AG04449 (cell line): ENCODE measurements at regions not wholly inside any gene's neighbourhood (a gene's known extent, or its start where the extent isn't known, plus 50 kb on each side); places are given as distances from the start of the nearest gene placed in this dataset.

ENCODE experiments used
- CTCF ChIA-PET: fragments of 350-600 bp; formaldehyde crosslinking; extraction: SDS; loops from one replicate; lab custom pipeline; 2021; ENCODE audit warnings: antibody characterized with exemption; lab: Yijun Ruan, JAX
- POLR2A ChIA-PET: fragments of 400-600, 350-600 bp; formaldehyde crosslinking; extraction: SDS; loops from one replicate; lab custom pipeline; 2020; ENCODE audit warnings: antibody characterized with exemption, inconsistent platforms; lab: Yijun Ruan, JAX
- DNase-seq: peaks from one replicate; pipeline ENCODE4 v3.0.0-alpha.2; 2010; ENCODE audit warnings: low read depth, low spot score
- H3K4me3 ChIP-seq: 2 replicates; pipeline ENCODE4 v1.5.1; 2011; ENCODE audit warnings: low read depth, mild to moderate bottlenecking, control low read depth, low read length
- CTCF ChIP-seq: IDR thresholded peaks from one replicate; pipeline ENCODE4 v1.5.1; 2011; ENCODE audit warnings: mild to moderate bottlenecking, moderate library complexity, low read length, control low read depth, inconsistent platforms; ENCODE audit not compliant: insufficient read depth; ENCODE audit errors: missing control alignments

GRCh38 chr4:83875437-83875836, 339.5 kb downstream of the GPAT3 start:
- ChIA-PET POLR2A (no interaction called here), CTCF (no interaction called here)
- no peak for TF ChIP-seq CTCF
- H3K4me3 ChIP-seq = no peak overlapping the region
- no peak for DNase-seq

GRCh38 chr4:83873996-83874395, 338.1 kb downstream of the GPAT3 start:
- ChIA-PET CTCF (no interaction called here), POLR2A (no interaction called here)
- H3K4me3 ChIP-seq = no peak overlapping the region
- no peak for TF ChIP-seq CTCF
- DNase-seq = no peak

- DNase-seq = no peak
- no peak overlapping the region for H3K4me3 ChIP-seq
- POLR2A ChIA-PET = no interaction called here
- CTCF ChIA-PET = no interaction called here
- TF ChIP-seq CTCF = no peak
Observed at GRCh38 chr4:83870328-83870950, 334.5 kb downstream of the GPAT3 start.

- no peak overlapping the region for H3K4me3 ChIP-seq
- POLR2A ChIA-PET = no interaction called here
- CTCF ChIA-PET = no interaction called here
- no peak for DNase-seq
- no peak for TF ChIP-seq CTCF
Observed at GRCh38 chr4:83866834-83867621, 331.1 kb downstream of the GPAT3 start.

GRCh38 chr4:83865417-83866150, 329.7 kb downstream of the GPAT3 start:
- CTCF ChIA-PET = no interaction called here

More at GRCh38 chr4:83865417-83866150, 329.7 kb downstream of the GPAT3 start:
- POLR2A ChIA-PET = no interaction called here
- no peak overlapping the region for H3K4me3 ChIP-seq
- no peak for TF ChIP-seq CTCF
- DNase-seq = no peak
